ENCODE measurements at regions not wholly inside any gene's neighbourhood (a gene's known extent, or its start where the extent isn't known, plus 50 kb on each side); places are given as distances from the start of the nearest gene placed in this dataset.
"Not testable (repeated sequence)": the region's sequence is repeated elsewhere in the genome, so short reads cannot be mapped to it uniquely, and the experiment has no call there.

- TF ChIP-seq FOXA1 (IDR thresholded peaks at IDR 0.05) = no peak
- no peak for TF ChIP-seq HNF4A (conservative IDR thresholded peaks at IDR 0.05)
Observed at GRCh38 chr2:186347472-186347871, 138.6 kb upstream of the ZC3H15 start (continued).

- WGBS = 16% methylated on average over 1 of the region's 1 CpG
Observed at GRCh38 chr2:186348200-186348599, 137.9 kb upstream of the ZC3H15 start.

GRCh38 chr2:186349508-186349907 lies 136.6 kb upstream of the ZC3H15 start:
- TF ChIP-seq HNF4G (IDR thresholded peaks at IDR 0.05) = no peak
- no peak for TF ChIP-seq ATF3 (IDR thresholded peaks at IDR 0.05)
- no peak for TF ChIP-seq NR2F2 (IDR thresholded peaks at IDR 0.05)
- no peak for TF ChIP-seq EGR1 (IDR thresholded peaks at IDR 0.05; ENCODE audit: low read depth in 2 of 2)
- TF ChIP-seq FOXA2 (IDR thresholded peaks at IDR 0.05) = no peak
- TF ChIP-seq CTCF (IDR thresholded peaks at IDR 0.05; ENCODE audit: low read depth, low read length, missing input control) = no peak
- no peak for TF ChIP-seq REST (IDR thresholded peaks at IDR 0.05)
- no peak for TF ChIP-seq FOXA1 (IDR thresholded peaks at IDR 0.05)
- TF ChIP-seq ZBTB33 (IDR thresholded peaks at IDR 0.05) = no peak
- no peak for TF ChIP-seq SP1 (IDR thresholded peaks at IDR 0.05)
- TF ChIP-seq MAX (IDR thresholded peaks at IDR 0.05) = no peak
- TF ChIP-seq JUND (IDR thresholded peaks at IDR 0.05) = no peak
- H3K4me3 ChIP-seq (ENCODE audit: low read depth in 1 of 3, low read length in 3 of 3) = no peak overlapping the region
- H3K9me3 ChIP-seq (ENCODE audit: control insufficient read depth in 4 of 4, low read length in 3 of 4) = no peaks in the 10 kb centered on the region
- H3K27ac ChIP-seq (ENCODE audit: low read depth in 1 of 2, low read length in 2 of 2) = no peak overlapping the region
- WGBS = 62% methylated on average over 2 of the region's 2 CpGs
- no peak for DNase-seq (ENCODE audit: low spot score)
- no peaks in the 10 kb centered on the region for H3K27me3 ChIP-seq (ENCODE audit: control insufficient read depth in 4 of 4, insufficient read depth in 4 of 4, low read length in 3 of 4)
- no peak overlapping the region for H3K9ac ChIP-seq (ENCODE audit: low read depth in 1 of 2, low read length in 2 of 2)
- H3K36me3 ChIP-seq (ENCODE audit: control insufficient read depth in 4 of 4, insufficient read depth in 3 of 4, low read depth in 1 of 4, low read length in 3 of 4) = no peaks in the 10 kb centered on the region
- H3K4me1 ChIP-seq (ENCODE audit: control insufficient read depth in 4 of 4, insufficient read depth in 4 of 4, low read length in 3 of 4) = no peaks in the 10 kb centered on the region

More at GRCh38 chr2:186348200-186348599, 137.9 kb upstream of the ZC3H15 start:
- Histone ChIP-seq H3K9me3 (ENCODE audit: control insufficient read depth in 4 of 4, low read length in 3 of 4) (no peaks in the 10 kb centered on the region), H3K36me3 (ENCODE audit: control insufficient read depth in 4 of 4, insufficient read depth in 3 of 4, low read depth in 1 of 4, low read length in 3 of 4) (no peaks in the 10 kb centered on the region), H3K27ac (ENCODE audit: low read depth in 1 of 2, low read length in 2 of 2) (no peak overlapping the region), H3K27me3 (ENCODE audit: control insufficient read depth in 4 of 4, insufficient read depth in 4 of 4, low read length in 3 of 4) (no peaks in the 10 kb centered on the region), H3K9ac (ENCODE audit: low read depth in 1 of 2, low read length in 2 of 2) (no peak overlapping the region), H3K4me1 (ENCODE audit: control insufficient read depth in 4 of 4, insufficient read depth in 4 of 4, low read length in 3 of 4) (no peaks in the 10 kb centered on the region), H3K4me3 (ENCODE audit: low read depth in 1 of 3, low read length in 3 of 3) (no peak overlapping the region)
- DNase-seq (ENCODE audit: low spot score) = no peak
- TF ChIP-seq YY1 (IDR thresholded peaks at IDR 0.05) (no peak), HNF4A (conservative IDR thresholded peaks at IDR 0.05) (peak in 1 of 2 donors; percentile 19), ATF3 (IDR thresholded peaks at IDR 0.05) (no peak), TAF1 (conservative IDR thresholded peaks at IDR 0.05) (no peak)

- not testable (repeated sequence) for H3K4me1 ChIP-seq (ENCODE audit: control insufficient read depth in 4 of 4, insufficient read depth in 4 of 4, low read length in 3 of 4); H3K27me3 ChIP-seq (ENCODE audit: control insufficient read depth in 4 of 4, insufficient read depth in 4 of 4, low read length in 3 of 4); H3K27ac ChIP-seq (ENCODE audit: low read depth in 1 of 2, low read length in 2 of 2); H3K9me3 ChIP-seq (ENCODE audit: control insufficient read depth in 4 of 4, low read length in 3 of 4); DNase-seq (ENCODE audit: low spot score); H3K9ac ChIP-seq (ENCODE audit: low read depth in 1 of 2, low read length in 2 of 2); H3K36me3 ChIP-seq (ENCODE audit: control insufficient read depth in 4 of 4, insufficient read depth in 3 of 4, low read depth in 1 of 4, low read length in 3 of 4); H3K4me3 ChIP-seq (ENCODE audit: low read depth in 1 of 3, low read length in 3 of 3)
- WGBS = 97% methylated on average over 3 of the region's 3 CpGs
Observed at GRCh38 chr2:186354160-186354559, 131.9 kb upstream of the ZC3H15 start.

Measured in liver (tissue), 8 donors.